ENCODE measurements at regions not wholly inside any gene's neighbourhood (a gene's known extent, or its start where the extent isn't known, plus 50 kb on each side); places are given as distances from the start of the nearest gene placed in this dataset.

- TF ChIP-seq CTCF (IDR thresholded peaks at IDR 0.05) (no peak), POLR2A (IDR thresholded peaks at IDR 0.05) (no peak)
Measured at GRCh38 chr1:67485046-67485811, 55.0 kb upstream of the SERBP1 start.

Measured in thyroid gland (tissue), 4 donors.